Left ventricle myocardium inferior (tissue), 1 donor: ENCODE measurements at regions not wholly inside any gene's neighbourhood (a gene's known extent, or its start where the extent isn't known, plus 50 kb on each side); places are given as distances from the start of the nearest gene placed in this dataset.

Source experiments
- DNase-seq: peaks from one replicate; pipeline ENCODE4 v3.0.0-alpha.2; 2020
- H3K27ac ChIP-seq: fragments of 200-600 bp; replicated peaks from 2 replicates; pipeline ENCODE4 v1.8.0; 2021
- H3K27me3 ChIP-seq: fragments of 200-600 bp; 2 replicates; pipeline ENCODE4 v1.8.0; 2021; ENCODE audit warnings: low read depth
- H3K36me3 ChIP-seq: fragments of 200-600 bp; 2 replicates; pipeline ENCODE4 v1.8.0; 2021
- H3K4me1 ChIP-seq: fragments of 200-600 bp; 2 replicates; pipeline ENCODE4 v1.8.0; 2021
- H3K4me3 ChIP-seq: fragments of 200-600 bp; 2 replicates; pipeline ENCODE4 v1.8.0; 2021; ENCODE audit warnings: mild to moderate bottlenecking, moderate library complexity
- H3K9me3 ChIP-seq: fragments of 200-600 bp; replicated peaks from 2 replicates; pipeline ENCODE4 v1.8.0; 2021
- CTCF ChIP-seq: fragments of 200-600 bp; IDR thresholded peaks from 2 replicates; pipeline ENCODE4 v1.8.0; 2021; ENCODE audit warnings: antibody characterized with exemption, mild to moderate bottlenecking, borderline replicate concordance
- intact Hi-C: fragments of 100-400 bp; cut with micrococcal nuclease; formaldehyde crosslinking; loops from one replicate; pipeline ENCODE4 v1.11.0; 2022
- donor health status: DM: no; HTN: yes; CAD: no; lungs with severe emphysema.

- H3K27me3 ChIP-seq: peaks cover 50% of the 10 kb centered on the region
- intact Hi-C loops: no loop called here
- peaks cover 3% of the 10 kb centered on the region for H3K9me3 ChIP-seq
- H3K27ac ChIP-seq: no peak overlapping the region
- H3K4me3 ChIP-seq: no peak overlapping the region
- no peaks in the 10 kb centered on the region for H3K4me1 ChIP-seq
- no peaks in the 10 kb centered on the region for H3K36me3 ChIP-seq
- DNase-seq: no peak
- no peak for TF ChIP-seq CTCF
Observed at GRCh38 chr17:73887739-73888138, 243.5 kb upstream of the SDK2 start.

- intact Hi-C loops: no loop called here
Observed at GRCh38 chr17:73888862-73889261, 244.6 kb upstream of the SDK2 start.

GRCh38 chr17:73889439-73889838 is 245.2 kb upstream of the SDK2 start:
- Histone ChIP-seq H3K9me3 (peaks cover 11% of the 10 kb centered on the region), H3K4me1 (no peaks in the 10 kb centered on the region), H3K27ac (no peak overlapping the region), H3K36me3 (no peaks in the 10 kb centered on the region), H3K4me3 (no peak overlapping the region), H3K27me3 (peaks cover 44% of the 10 kb centered on the region)
- intact Hi-C loops: no loop called here
- TF ChIP-seq CTCF: no peak
- DNase-seq: no peak

More at GRCh38 chr17:73888862-73889261, 244.6 kb upstream of the SDK2 start:
- H3K4me1 ChIP-seq: no peaks in the 10 kb centered on the region
- H3K9me3 ChIP-seq: peaks cover 11% of the 10 kb centered on the region
- no peak overlapping the region for H3K4me3 ChIP-seq
- DNase-seq: peak; percentile 33
- no peak overlapping the region for H3K27ac ChIP-seq
- TF ChIP-seq CTCF: no peak
- H3K36me3 ChIP-seq: no peaks in the 10 kb centered on the region
- H3K27me3 ChIP-seq: peaks cover 49% of the 10 kb centered on the region

GRCh38 chr17:73890831-73891405 is 246.7 kb upstream of the SDK2 start:
- DNase-seq: no peak
- intact Hi-C loops: no loop called here
- TF ChIP-seq CTCF: no peak
- H3K36me3 ChIP-seq: no peaks in the 10 kb centered on the region
- H3K4me3 ChIP-seq: no peak overlapping the region
- H3K27ac ChIP-seq: no peak overlapping the region
- H3K4me1 ChIP-seq: no peaks in the 10 kb centered on the region
- peaks cover 43% of the 10 kb centered on the region for H3K27me3 ChIP-seq
- H3K9me3 ChIP-seq: peaks cover 11% of the 10 kb centered on the region

DNA sequence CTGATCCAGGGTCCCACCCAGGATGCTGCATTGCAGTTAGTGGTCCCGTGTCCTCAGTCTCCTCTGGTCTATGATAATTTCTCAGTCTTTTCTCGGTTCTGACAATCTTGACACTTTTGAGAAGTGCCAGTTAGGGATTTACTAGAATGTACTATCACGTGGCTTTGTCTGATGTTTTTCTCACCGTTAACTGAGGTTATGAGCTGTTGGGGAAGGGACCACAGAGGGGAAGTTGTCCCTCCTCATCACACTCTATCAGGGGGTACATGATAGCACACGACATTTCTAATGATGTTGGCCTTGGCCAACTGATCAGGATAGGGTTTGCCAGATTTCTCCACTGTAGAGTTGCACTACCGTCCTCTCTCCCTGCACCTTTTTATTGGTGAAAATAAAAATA is 250.9 kb upstream of the SDK2 start:
- no peaks in the 10 kb centered on the region for H3K36me3 ChIP-seq
- intact Hi-C loops: no loop called here
- no peak for TF ChIP-seq CTCF
- peaks cover 11% of the 10 kb centered on the region for H3K9me3 ChIP-seq
- H3K27ac ChIP-seq: no peak overlapping the region
- DNase-seq: no peak
- no peaks in the 10 kb centered on the region for H3K4me1 ChIP-seq
- H3K27me3 ChIP-seq: peaks cover 73% of the 10 kb centered on the region
- no peak overlapping the region for H3K4me3 ChIP-seq

DNA sequence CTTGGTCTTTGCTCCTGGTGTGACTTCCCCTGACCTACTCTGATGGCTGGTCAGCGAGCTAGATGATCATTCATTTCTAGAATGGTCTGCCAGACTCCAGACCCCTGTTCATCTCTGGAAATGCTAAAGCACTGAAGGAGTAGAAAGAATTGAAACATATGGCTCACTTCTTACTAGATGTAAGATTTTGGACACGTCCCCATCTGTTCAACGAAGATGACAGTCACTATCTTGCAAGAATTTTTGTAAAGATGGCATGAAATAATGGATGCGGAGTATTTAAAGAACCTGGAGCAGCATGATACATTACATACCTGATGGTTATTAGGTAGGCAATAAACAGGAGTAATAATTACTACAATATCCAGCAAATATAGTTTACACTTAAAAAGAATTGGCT is 252.7 kb upstream of the SDK2 start:
- DNase-seq: no peak
- no peak for TF ChIP-seq CTCF
- no peak overlapping the region for H3K4me3 ChIP-seq
- peaks cover 11% of the 10 kb centered on the region for H3K9me3 ChIP-seq
- peaks cover 90% of the 10 kb centered on the region for H3K27me3 ChIP-seq
- intact Hi-C loops: no loop called here
- H3K4me1 ChIP-seq: peaks cover 6% of the 10 kb centered on the region
- no peak overlapping the region for H3K27ac ChIP-seq
- H3K36me3 ChIP-seq: no peaks in the 10 kb centered on the region
